Adrenal gland (tissue), 9 donors: ENCODE measurements at regions not wholly inside any gene's neighbourhood (a gene's known extent, or its start where the extent isn't known, plus 50 kb on each side); places are given as distances from the start of the nearest gene placed in this dataset.

Experiments
- DNase-seq, 7 donors: peaks; one replicate each; pipeline ENCODE4 v3.0.0-alpha.2; 2019 to 2020
- H3K27ac ChIP-seq, 5 donors: fragments of 200-600 bp; sonication (generic) in 4 of 5; 1 replicate in 3 of 5; 2 replicates in 2 of 5; pipeline versions ENCODE4 v1.5.1 to v1.8.0; 2016 to 2020; ENCODE audit warnings: mild to moderate bottlenecking in 1 of 5
- H3K27me3 ChIP-seq: fragments of 200-600 bp; 2 replicates; pipeline ENCODE4 v1.8.0; 2021
- H3K36me3 ChIP-seq, 2 donors: fragments of 200-600 bp; replicated peaks in 1 of 2; 1 replicate in 1 of 2; 2 replicates in 1 of 2; pipeline versions ENCODE4 v1.5.1 to v1.8.0; 2018 to 2022
- H3K4me1 ChIP-seq, 2 donors: fragments of 200-600 bp; replicated peaks in 1 of 2; 1 replicate in 1 of 2; 2 replicates in 1 of 2; pipeline versions ENCODE4 v1.5.1 to v1.8.0; 2018 to 2021
- H3K4me3 ChIP-seq, 4 donors: fragments of 200-600 bp; sonication (generic) in 3 of 4; one replicate each; pipeline ENCODE4 v1.5.1; 2016 to 2018
- H3K9me3 ChIP-seq, 3 donors: fragments of 200-600 bp; sonication (generic) in 1 of 3; replicated peaks in 1 of 3; 1 replicate in 2 of 3; 2 replicates in 1 of 3; pipeline versions ENCODE4 v1.5.1 to v1.8.0; 2016 to 2021
- CTCF ChIP-seq, 6 experiments: fragments of 450-650 bp in 4 of 6; fragments of 200-600 bp in 2 of 6; sonication (generic) in 1 of 6; IDR thresholded peaks; 1 replicate in 5 of 6; 2 replicates in 1 of 6; pipeline versions ENCODE4 v1.5.1 to v1.8.0; 2016 to 2021; ENCODE audit warnings: antibody characterized with exemption in 6 of 6, mild to moderate bottlenecking in 2 of 6, moderate library complexity in 1 of 6
- POLR2A ChIP-seq, 2 donors: fragments of 450-650 bp; IDR thresholded peaks; one replicate each; pipeline ENCODE4 v1.6.1; 2017; ENCODE audit warnings: antibody characterized with exemption in 2 of 2, mild to moderate bottlenecking in 2 of 2, moderate library complexity in 1 of 2
- WGBS, 4 donors: extraction: QIAGEN DNeasy Blood & Tissue Kit in 2 of 4; methylation state at CpG; one replicate each; pipeline versions ENCODE4 v1.1.5 to v1.1.7; 2013 to 2017; 5-methylcytosine and 5-hydroxymethylcytosine counted together
- intact Hi-C, 2 donors: fragments of 100-400 bp; cut with DNase I; formaldehyde crosslinking; loops; one replicate each; pipeline versions ENCODE4 v1.14.1 to v1.15.0; 2022 to 2023
- donor health status: healthy with polysubstance abuse.
- donor health status: Bipolar disorder and iron deficiency.
- donor health status: DM: yes; HTN: yes; CAD: no.
- donor health status: DM: no; HTN: no; CAD: no.
- donor health status: DM: no; HTN: no; CAD: no.

GRCh38 chr14:44833376-44834060 lies 128.2 kb downstream of the KLHL28 start:
- TF ChIP-seq POLR2A (IDR thresholded peaks at IDR 0.05) (no peak), CTCF (IDR thresholded peaks at IDR 0.05) (no peak)
- Histone ChIP-seq H3K27ac (no peak overlapping the region), H3K4me1 (peaks cover 0 to 11% of the 10 kb centered on the region in 2 donors), H3K36me3 (no peaks in the 10 kb centered on the region), H3K4me3 (no peak overlapping the region), H3K27me3 (no peaks in the 10 kb centered on the region), H3K9me3 (no peaks in the 10 kb centered on the region)
- 11 to 21% (median 13%) methylated on average over 1 of the region's 1 CpG for WGBS, 4 donors
- DNase-seq = no peak
- intact Hi-C loops = no loop called here

GRCh38 chr14:44830371-44830770 lies 131.4 kb downstream of the KLHL28 start:
- H3K4me1 ChIP-seq = peaks cover 0 to 11% of the 10 kb centered on the region in 2 donors
- H3K4me3 ChIP-seq = no peak overlapping the region
- no peaks in the 10 kb centered on the region for H3K36me3 ChIP-seq
- no peak for DNase-seq
- H3K9me3 ChIP-seq = no peaks in the 10 kb centered on the region
- intact Hi-C loops = no loop called here
- no peak overlapping the region for H3K27ac ChIP-seq
- H3K27me3 ChIP-seq = no peaks in the 10 kb centered on the region
- 80 to 100% (median 88%) methylated on average over 1 of the region's 1 CpG for WGBS, 4 donors
- TF ChIP-seq POLR2A (IDR thresholded peaks at IDR 0.05) = no peak
- TF ChIP-seq CTCF (IDR thresholded peaks at IDR 0.05) = no peak

- H3K27me3 ChIP-seq = no peaks in the 10 kb centered on the region
- TF ChIP-seq POLR2A (IDR thresholded peaks at IDR 0.05) = no peak
- TF ChIP-seq CTCF (IDR thresholded peaks at IDR 0.05) = no peak
- 85 to 94% (median 90%) methylated on average over 1 of the region's 1 CpG for WGBS, 4 donors
- H3K9me3 ChIP-seq = no peaks in the 10 kb centered on the region
- no peak overlapping the region for H3K4me3 ChIP-seq
- intact Hi-C loops = no loop called here
- no peak overlapping the region for H3K27ac ChIP-seq
- H3K4me1 ChIP-seq = peaks cover 0 to 11% of the 10 kb centered on the region in 2 donors
- H3K36me3 ChIP-seq = no peaks in the 10 kb centered on the region
- no peak for DNase-seq
Measured at GRCh38 chr14:44829021-44829420, 132.7 kb downstream of the KLHL28 start.

GRCh38 chr14:44828023-44828422 lies 133.7 kb downstream of the KLHL28 start:
- 70 to 93% (median 82%) methylated on average over 1 of the region's 1 CpG for WGBS, 4 donors
- Histone ChIP-seq H3K4me3 (no peak overlapping the region), H3K27ac (no peak overlapping the region), H3K27me3 (no peaks in the 10 kb centered on the region), H3K36me3 (no peaks in the 10 kb centered on the region), H3K9me3 (no peaks in the 10 kb centered on the region), H3K4me1 (peaks cover 0 to 1% of the 10 kb centered on the region in 2 donors)
- no peak for DNase-seq
- no peak for TF ChIP-seq POLR2A (IDR thresholded peaks at IDR 0.05)
- no peak for TF ChIP-seq CTCF (IDR thresholded peaks at IDR 0.05)
- intact Hi-C loops = no loop called here
